Left renal cortex interstitium (tissue), 4 donors: ENCODE measurements at regions not wholly inside any gene's neighbourhood (a gene's known extent, or its start where the extent isn't known, plus 50 kb on each side); places are given as distances from the start of the nearest gene placed in this dataset.

ENCODE experiments used
- DNase-seq, 4 donors: peaks; one replicate each; pipeline ENCODE4 v3.0.0-alpha.2; 2013; ENCODE audit warnings: low read depth in 4 of 4, low spot score in 2 of 4, missing footprints in 1 of 4

GRCh38 chr14:34354556-34354955, 107.5 kb downstream of the SPTSSA start:
- DNase-seq, result no peak

DNA sequence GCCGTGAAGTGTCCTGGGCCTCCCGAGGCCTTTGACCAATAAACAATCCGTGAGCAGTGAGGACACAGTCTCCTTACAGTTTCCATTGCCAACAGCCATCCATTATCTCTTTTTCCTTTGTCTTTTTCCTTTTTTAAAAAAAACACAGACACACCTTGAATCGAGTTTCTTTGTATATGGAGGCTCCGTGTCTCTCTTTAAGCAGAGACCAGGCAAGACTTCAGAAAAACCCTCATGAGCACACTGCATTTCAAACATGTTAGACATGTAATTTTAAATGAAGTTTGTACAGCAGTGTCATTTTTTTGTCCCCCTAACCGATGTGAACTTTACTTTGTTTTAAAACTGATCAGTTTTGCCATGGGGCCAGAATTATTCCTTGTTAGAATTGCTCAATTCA, 111.1 kb downstream of the SPTSSA start:
- DNase-seq, result no peak

- no peak for DNase-seq
These were observed 113.4 kb downstream of the SPTSSA start for GRCh38 chr14:34348592-34348991.

- DNase-seq, result no peak
These were observed 114.4 kb downstream of the SPTSSA start for GRCh38 chr14:34347683-34348082.

- DNase-seq, result no peak
These were observed 116.1 kb downstream of the SPTSSA start for GRCh38 chr14:34345718-34346465.

DNA sequence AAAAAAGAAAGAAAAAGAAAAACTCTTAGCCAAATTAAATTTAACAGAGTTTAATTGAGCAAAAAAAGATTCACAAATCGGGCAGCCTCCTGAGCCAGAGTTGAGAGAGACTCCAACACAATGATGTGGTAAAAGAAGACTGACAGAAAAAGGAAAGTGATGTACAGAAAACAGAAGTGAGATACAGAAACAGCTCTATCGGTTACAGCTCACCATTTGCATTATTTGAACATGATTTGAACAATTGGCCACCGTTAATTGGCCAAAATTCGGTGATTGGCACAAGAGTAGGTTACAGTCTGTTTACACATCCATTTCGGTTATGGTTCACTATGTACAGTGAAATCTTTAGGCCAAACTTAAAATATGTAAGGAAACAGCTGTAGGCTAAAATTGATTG, 117.7 kb downstream of the SPTSSA start:
- DNase-seq, result no peak

DNA sequence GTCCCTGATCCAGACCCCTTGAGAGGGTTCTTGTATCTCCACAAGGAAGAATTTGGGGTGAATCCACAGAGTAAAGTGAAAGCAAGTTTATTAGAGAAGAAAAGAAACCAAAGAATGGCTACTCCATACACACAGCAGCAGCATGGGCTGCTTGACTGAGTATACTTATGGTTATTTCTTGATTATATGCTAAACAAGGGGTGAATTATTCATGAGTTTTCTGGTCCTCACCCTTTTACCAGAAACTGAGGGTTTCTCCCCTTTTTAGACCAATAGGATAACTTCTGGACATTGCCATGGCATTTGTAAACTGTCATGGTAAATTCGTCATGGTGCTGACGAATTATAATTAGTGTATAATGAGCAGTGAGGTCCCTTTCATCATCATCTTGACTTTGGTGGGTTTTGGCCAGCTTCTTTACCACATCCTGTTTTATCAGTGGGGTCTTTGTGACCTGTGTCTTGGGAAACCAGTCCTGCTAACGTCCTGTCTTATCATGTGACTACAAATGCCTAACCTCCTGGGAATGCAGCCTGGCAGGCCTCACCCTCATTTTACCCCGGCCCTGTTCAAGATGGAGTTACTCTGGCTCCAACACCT, 121.9 kb downstream of the SPTSSA start:
- no peak for DNase-seq

GRCh38 chr14:34338056-34338455, 124.0 kb downstream of the SPTSSA start:
- DNase-seq, result no peak

- DNase-seq, result no peak
These were observed 125.5 kb downstream of the SPTSSA start for GRCh38 chr14:34336501-34336900.

DNA sequence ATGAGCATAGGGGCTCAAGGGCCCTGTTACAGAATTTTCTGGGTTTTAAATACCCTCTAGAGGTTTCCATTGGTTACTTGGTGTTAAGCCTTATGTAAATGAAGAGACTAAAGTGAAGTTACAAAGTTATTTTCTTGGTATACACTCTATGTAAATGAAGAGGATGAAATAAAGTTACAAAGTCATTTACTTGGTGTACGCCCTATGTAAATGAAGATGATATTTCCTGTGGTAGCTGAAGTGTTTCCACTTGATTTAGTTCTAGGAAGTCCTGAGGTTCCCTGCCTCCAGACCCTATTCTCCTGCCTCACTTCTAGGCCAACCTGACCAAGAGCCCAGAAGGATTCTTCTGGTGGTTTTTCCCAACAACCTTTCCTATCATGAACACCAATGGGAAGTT, 126.1 kb downstream of the SPTSSA start:
- no peak for DNase-seq

DNA sequence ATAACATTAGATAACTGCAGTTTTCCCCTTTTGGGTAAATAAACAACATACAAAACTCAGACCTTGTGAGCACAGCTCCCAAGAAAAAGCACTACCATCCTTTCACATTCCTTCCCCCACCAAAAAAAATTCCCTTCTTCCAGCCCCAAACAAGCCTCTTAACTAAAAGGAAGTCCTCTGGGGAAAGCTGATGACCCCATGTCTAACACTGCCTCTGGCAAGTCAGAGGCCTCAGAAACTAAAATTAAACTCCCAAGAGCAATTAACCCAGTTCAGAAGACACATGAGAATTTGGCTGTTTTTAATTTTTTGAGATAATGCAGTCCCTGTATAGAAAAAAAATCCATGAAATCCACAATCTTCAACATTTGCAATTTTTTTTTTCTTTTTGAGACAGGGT, 127.7 kb downstream of the SPTSSA start:
- DNase-seq, result no peak

DNA sequence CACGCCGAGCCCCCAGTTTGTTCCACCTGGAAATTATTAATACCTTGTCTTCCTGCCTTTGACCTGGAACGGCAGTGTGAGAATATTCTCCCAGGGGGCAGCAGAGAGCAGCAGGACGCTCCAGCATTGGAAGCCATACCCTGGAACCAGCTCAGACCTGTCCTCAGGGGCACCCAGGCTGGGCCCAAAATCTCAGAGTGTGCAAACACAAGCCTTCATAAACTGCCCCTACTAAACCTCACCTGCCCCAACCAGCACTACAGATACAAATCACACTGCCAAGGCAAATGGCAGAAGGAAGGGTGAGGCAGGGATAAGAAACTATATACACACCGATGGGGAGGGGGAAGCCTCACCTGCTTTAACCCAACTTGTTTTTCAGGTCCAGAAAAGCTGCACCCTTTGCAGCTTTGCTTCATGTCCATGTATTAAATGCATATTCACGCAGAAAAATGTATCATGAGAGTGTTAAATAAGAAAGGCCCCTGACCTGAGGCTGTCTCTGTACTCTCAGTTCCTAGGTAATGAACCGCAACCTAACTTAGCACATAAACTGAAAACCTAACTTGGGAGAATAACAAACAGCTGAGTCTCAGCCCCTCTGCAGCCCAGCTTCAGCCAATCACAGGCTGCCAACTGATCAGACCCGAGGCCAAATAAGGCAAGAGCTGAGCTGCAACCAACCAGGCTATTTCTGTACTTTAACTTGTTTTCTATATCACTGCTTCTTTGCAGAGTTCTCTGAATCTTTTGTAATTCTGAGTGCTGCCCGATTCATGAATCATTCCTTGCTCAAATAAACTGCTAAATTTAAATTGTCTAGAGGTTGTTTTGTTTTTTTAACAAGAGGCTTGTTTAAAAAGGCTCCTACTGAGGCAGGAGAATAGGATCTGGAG, 130.1 kb downstream of the SPTSSA start:
- peak in 1 of 4 donors; percentile 39 for DNase-seq

DNA sequence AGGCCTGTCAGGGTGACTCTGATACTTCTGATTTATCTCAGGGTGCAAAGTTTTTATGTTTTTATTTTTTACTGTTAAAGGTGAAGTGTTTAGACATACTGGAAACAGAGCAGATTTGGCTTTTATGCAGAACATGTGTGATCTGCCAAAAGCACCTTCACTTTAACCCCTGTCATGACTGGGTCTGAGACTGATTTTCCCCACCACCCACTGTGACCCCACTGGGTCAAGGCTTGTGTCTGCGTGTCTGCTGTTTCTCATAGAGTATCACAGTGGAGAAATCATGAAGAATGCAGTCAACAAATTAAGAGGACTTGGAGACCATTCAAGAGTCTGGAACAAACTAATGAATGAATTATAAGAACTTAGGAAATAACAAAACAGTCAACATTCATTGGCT, 131.2 kb downstream of the SPTSSA start:
- no peak for DNase-seq

DNA sequence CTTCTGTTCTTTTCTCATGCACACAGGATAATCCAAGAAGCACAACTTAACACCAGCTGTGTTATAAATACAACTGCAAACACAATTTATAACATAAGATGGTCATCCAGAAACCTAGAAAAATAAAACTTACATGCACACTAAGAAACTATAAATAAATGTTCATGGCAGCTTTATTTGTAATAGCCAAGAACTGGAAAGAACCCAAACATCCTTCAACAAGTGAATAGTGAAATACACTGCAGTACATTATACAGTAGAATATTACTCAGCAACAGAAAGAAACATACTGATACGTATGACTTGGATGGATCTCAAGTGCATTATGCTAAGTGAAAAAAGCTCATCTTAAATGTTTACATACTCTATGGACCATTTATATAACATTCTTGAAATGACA, 132.7 kb downstream of the SPTSSA start:
- peak in 1 of 4 donors; percentile 25 for DNase-seq

- DNase-seq, result no peak
These were observed 133.9 kb downstream of the SPTSSA start for GRCh38 chr14:34328178-34328577.

- no peak for DNase-seq
These were observed 136.5 kb downstream of the SPTSSA start for GRCh38 chr14:34325493-34325892.

DNA sequence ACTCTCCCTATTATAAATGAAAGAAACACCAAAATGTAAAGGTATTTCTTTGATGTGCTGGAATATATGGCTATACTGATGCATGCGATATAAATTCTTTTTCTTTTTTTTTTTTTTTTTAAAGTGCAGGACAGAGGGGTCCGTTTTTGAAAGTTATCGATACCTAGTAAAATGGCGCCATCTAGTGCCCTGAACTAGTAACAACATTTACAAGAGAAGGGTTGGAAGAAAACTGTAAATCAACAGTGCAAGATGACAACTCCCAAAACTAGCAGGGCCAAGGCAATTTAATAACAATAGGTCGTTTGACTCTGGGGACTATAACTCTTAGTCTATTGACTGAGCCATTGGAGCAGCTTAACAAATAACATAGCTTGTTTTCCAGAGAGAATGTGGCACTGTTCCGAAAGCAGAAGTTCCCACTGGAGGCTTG, 137.7 kb downstream of the SPTSSA start:
- peak in 1 of 4 donors; percentile 47 for DNase-seq

DNA sequence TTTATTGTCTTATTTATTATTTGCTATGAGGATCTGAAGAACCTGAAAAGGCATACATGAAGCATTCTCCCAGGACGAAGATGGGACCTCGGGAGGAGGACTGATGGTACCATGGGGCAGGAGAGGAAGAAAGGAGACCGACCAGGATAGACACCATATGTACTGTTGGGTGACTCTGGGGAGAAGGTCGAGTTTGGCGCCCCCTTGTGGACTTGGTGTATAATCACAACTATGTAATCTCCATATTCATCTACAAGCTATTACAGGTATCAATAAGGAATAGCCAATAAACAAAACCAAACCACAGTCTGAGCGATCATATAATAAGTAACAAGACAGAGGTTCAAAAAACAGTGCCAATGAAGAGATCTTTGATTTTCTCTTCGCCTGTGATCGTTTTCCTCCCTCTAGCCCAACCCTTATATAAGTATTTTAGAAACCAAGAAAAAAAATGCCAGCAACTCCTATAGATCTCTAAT, 139.1 kb downstream of the SPTSSA start:
- no peak for DNase-seq

GRCh38 chr14:34319140-34319539, 142.9 kb downstream of the SPTSSA start:
- no peak for DNase-seq

DNA sequence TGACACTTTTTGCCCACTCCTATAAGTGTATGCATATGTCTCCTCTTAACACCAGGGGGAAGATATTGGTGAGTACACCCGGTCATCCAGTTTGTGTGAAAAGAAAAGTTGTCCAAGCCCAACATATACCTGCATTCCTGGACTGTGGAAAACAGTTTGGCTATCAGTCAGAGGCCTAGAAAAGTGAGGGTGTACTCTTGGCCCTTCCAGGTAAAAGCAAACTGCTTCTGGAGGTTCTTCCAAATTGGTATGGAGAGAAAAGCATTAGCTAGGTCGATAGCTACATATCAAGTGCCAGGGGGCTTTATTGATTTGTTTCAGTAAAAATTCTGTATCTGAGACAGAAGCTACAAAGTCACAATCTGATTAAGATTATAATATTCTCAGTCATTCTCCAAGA, 144.0 kb downstream of the SPTSSA start:
- DNase-seq, result no peak

DNA sequence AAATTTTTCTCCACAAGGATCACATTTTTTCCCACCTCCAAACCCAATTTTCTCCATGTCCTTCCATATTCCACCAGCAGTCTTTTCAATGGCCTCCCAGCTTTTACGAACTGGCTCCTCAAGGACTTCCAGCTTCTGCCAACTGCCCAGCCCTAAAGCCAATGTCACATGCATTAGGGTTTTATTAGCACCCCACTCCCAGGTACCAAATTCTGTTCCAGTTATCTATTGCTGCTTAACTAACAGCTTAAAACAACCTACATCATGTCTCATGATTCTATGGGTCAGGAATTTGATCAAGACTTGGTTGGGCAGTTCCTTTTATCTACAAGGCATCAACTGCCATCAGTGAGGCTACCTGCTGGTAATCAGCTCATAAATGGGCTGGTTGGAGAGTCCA, 151.3 kb downstream of the SPTSSA start:
- no peak for DNase-seq
